Esophagus squamous epithelium (tissue), 5 donors: ENCODE measurements at regions not wholly inside any gene's neighbourhood (a gene's known extent, or its start where the extent isn't known, plus 50 kb on each side); places are given as distances from the start of the nearest gene placed in this dataset.
A peak's percentile ranks its signal among the peaks of the same experiment; 100 is the strongest.

Experiments used
- DNase-seq: peaks from one replicate; lab custom pipeline; 2025; lab: John Stamatoyannopoulos, UW
- H3K27ac ChIP-seq, 4 donors: fragments of 200-600 bp; sonication (generic); one replicate each; pipeline ENCODE4 v1.5.1; 2016 to 2019; ENCODE audit warnings: mild to moderate bottlenecking in 1 of 4
- H3K27me3 ChIP-seq, 4 donors: fragments of 200-600 bp; sonication (generic); 1 replicate in 3 of 4; 2 replicates in 1 of 4; pipeline versions ENCODE4 v1.5.1 to v1.6.0; 2017 to 2021; ENCODE audit warnings: antibody characterized with exemption in 1 of 4
- H3K36me3 ChIP-seq, 3 donors: fragments of 200-600 bp; sonication (generic); one replicate each; pipeline ENCODE4 v1.5.1; 2016 to 2019
- H3K4me1 ChIP-seq, 3 donors: fragments of 200-600 bp; sonication (generic); one replicate each; pipeline ENCODE4 v1.5.1; 2017 to 2019
- H3K4me3 ChIP-seq, 4 donors: fragments of 200-600 bp; sonication (generic); 1 replicate in 3 of 4; 2 replicates in 1 of 4; pipeline ENCODE4 v1.5.1; 2016 to 2019; ENCODE audit warnings: mild to moderate bottlenecking in 2 of 4, moderate library complexity in 1 of 4
- H3K9me3 ChIP-seq, 3 donors: fragments of 200-600 bp; sonication (generic); one replicate each; pipeline ENCODE4 v1.5.1; 2016 to 2019
- CTCF ChIP-seq, 6 experiments: fragments of 450-650 bp in 4 of 6; fragments of 200-600 bp in 2 of 6; sonication (generic) in 2 of 6; IDR thresholded peaks; one replicate each; pipeline ENCODE4 v1.5.1; 2016 to 2019; ENCODE audit warnings: antibody characterized with exemption in 6 of 6, mild to moderate bottlenecking in 4 of 6, moderate library complexity in 4 of 6
- POLR2A ChIP-seq, 4 donors: fragments of 450-650 bp; IDR thresholded peaks; one replicate each; pipeline ENCODE4 v1.6.1; 2017; ENCODE audit warnings: antibody characterized with exemption in 4 of 4, mild to moderate bottlenecking in 4 of 4, moderate library complexity in 3 of 4
- WGBS, 2 donors: methylation state at CpG; one replicate each; pipeline ENCODE4 v1.1.5; 2018; 5-methylcytosine and 5-hydroxymethylcytosine counted together
- intact Hi-C: fragments of 100-400 bp; cut with DNase I; formaldehyde crosslinking; loops from one replicate; pipeline ENCODE4 v1.15.0; 2022
- donor health status: DM: yes; HTN: yes; CAD: no.

- Histone ChIP-seq H3K4me3 (no peak overlapping the region), H3K27ac (peak overlapping the region in 2 of 4 donors; percentile 26 to 36), H3K27me3 (no peaks in the 10 kb centered on the region), H3K4me1 (peaks cover 0 to 16% (median 0%) of the 10 kb centered on the region in 3 donors), H3K9me3 (peaks cover 0 to 13% (median 0%) of the 10 kb centered on the region in 3 donors), H3K36me3 (no peaks in the 10 kb centered on the region)
- intact Hi-C loops: no loop called here
- TF ChIP-seq POLR2A (IDR thresholded peaks at IDR 0.05) (no peak), CTCF (IDR thresholded peaks at IDR 0.05) (no peak)
- no peak for DNase-seq
- WGBS, 2 donors: 31 to 63% methylated on average over 4 to 5 of the region's 6 CpGs
Observed at GRCh38 chr12:89087149-89087825, 265.0 kb downstream of the DUSP6 start.

- peaks cover 0 to 16% (median 0%) of the 10 kb centered on the region in 3 donors for H3K4me1 ChIP-seq
- no peaks in the 10 kb centered on the region for H3K36me3 ChIP-seq
- 76 to 80% methylated on average over 4 to 5 of the region's 5 CpGs for WGBS, 2 donors
- H3K27me3 ChIP-seq: no peaks in the 10 kb centered on the region
- no peak for DNase-seq
- no peak overlapping the region for H3K27ac ChIP-seq
- H3K9me3 ChIP-seq: no peaks in the 10 kb centered on the region
- TF ChIP-seq POLR2A (IDR thresholded peaks at IDR 0.05): no peak
- TF ChIP-seq CTCF (IDR thresholded peaks at IDR 0.05): no peak
- intact Hi-C loops: no loop called here
- H3K4me3 ChIP-seq: no peak overlapping the region
Observed at GRCh38 chr12:89085421-89085820, 266.9 kb downstream of the DUSP6 start.

GRCh38 chr12:89084751-89085150 is 267.6 kb downstream of the DUSP6 start:
- intact Hi-C loops: no loop called here
- H3K27ac ChIP-seq: no peak overlapping the region
- no peaks in the 10 kb centered on the region for H3K36me3 ChIP-seq
- no peaks in the 10 kb centered on the region for H3K9me3 ChIP-seq
- TF ChIP-seq POLR2A (IDR thresholded peaks at IDR 0.05) (no peak), CTCF (IDR thresholded peaks at IDR 0.05) (no peak)
- H3K4me1 ChIP-seq: peaks cover 0 to 16% (median 0%) of the 10 kb centered on the region in 3 donors
- no peaks in the 10 kb centered on the region for H3K27me3 ChIP-seq
- H3K4me3 ChIP-seq: no peak overlapping the region
- 65 to 71% methylated on average over 3 of the region's 3 CpGs for WGBS, 2 donors
- no peak for DNase-seq

GRCh38 chr12:89083491-89083890 is 268.8 kb downstream of the DUSP6 start:
- H3K4me1 ChIP-seq: peaks cover 0 to 16% (median 0%) of the 10 kb centered on the region in 3 donors
- H3K9me3 ChIP-seq: no peaks in the 10 kb centered on the region
- no peak for DNase-seq
- no peak overlapping the region for H3K27ac ChIP-seq
- no peak overlapping the region for H3K4me3 ChIP-seq
- intact Hi-C loops: no loop called here
- H3K27me3 ChIP-seq: no peaks in the 10 kb centered on the region
- WGBS, 2 donors: 83 to 84% methylated on average over 3 of the region's 3 CpGs
- no peak for TF ChIP-seq CTCF (IDR thresholded peaks at IDR 0.05)
- TF ChIP-seq POLR2A (IDR thresholded peaks at IDR 0.05): no peak
- no peaks in the 10 kb centered on the region for H3K36me3 ChIP-seq

GRCh38 chr12:89082370-89082753 is 269.9 kb downstream of the DUSP6 start:
- no peak for DNase-seq
- no peak for TF ChIP-seq CTCF (IDR thresholded peaks at IDR 0.05)
- TF ChIP-seq POLR2A (IDR thresholded peaks at IDR 0.05): no peak
- intact Hi-C loops: no loop called here

More at GRCh38 chr12:89082370-89082753, 269.9 kb downstream of the DUSP6 start:
- H3K27ac ChIP-seq: no peak overlapping the region
- H3K9me3 ChIP-seq: no peaks in the 10 kb centered on the region
- H3K4me3 ChIP-seq: no peak overlapping the region
- no peaks in the 10 kb centered on the region for H3K27me3 ChIP-seq
- H3K36me3 ChIP-seq: no peaks in the 10 kb centered on the region
- WGBS, 2 donors: 79 to 84% methylated on average over 1 of the region's 1 CpG
- peaks cover 0 to 13% (median 0%) of the 10 kb centered on the region in 3 donors for H3K4me1 ChIP-seq
